OCI-LY3 (cell line): ENCODE measurements at regions not wholly inside any gene's neighbourhood (a gene's known extent, or its start where the extent isn't known, plus 50 kb on each side); places are given as distances from the start of the nearest gene placed in this dataset.

ENCODE experiments used
- H2AFZ ChIP-seq: fragments of 200-600, 300-600 bp; shearing (Covaris generic); 2 replicates; pipeline ENCODE4 v1.6.0; 2014; ENCODE audit warnings: antibody characterized with exemption, low read depth, low read length
- H3K27ac ChIP-seq: fragments of 200-600, 300-600 bp; sonication (generic); 2 replicates; pipeline ENCODE4 v1.5.1; 2014; ENCODE audit warnings: mild to moderate bottlenecking, low read length, moderate library complexity, mixed read lengths
- H3K27me3 ChIP-seq: fragments of 200-600, 300-600 bp; sonication (generic); 2 replicates; pipeline ENCODE4 v1.6.1; 2014; ENCODE audit warnings: low read depth, low read length, mixed read lengths
- H3K36me3 ChIP-seq: fragments of 200-600, 300-600 bp; sonication (generic); replicated peaks from 2 replicates; pipeline ENCODE3; 2014; ENCODE audit warnings: low read depth, low read length, mixed read lengths
- H3K4me1 ChIP-seq: fragments of 300-600, 200-600 bp; sonication (generic); 2 replicates; pipeline ENCODE4 v1.6.1; 2014; ENCODE audit warnings: low read length, mixed read lengths
- H3K4me2 ChIP-seq: fragments of 200-600, 300-600 bp; sonication (generic); 2 replicates; pipeline ENCODE4 v1.6.1; 2014; ENCODE audit warnings: low read length, mixed read lengths
- H3K4me3 ChIP-seq: fragments of 300-600, 200-600 bp; sonication (generic); 2 replicates; pipeline ENCODE4 v1.5.1; 2014; ENCODE audit warnings: antibody characterized with exemption, mild to moderate bottlenecking, low read length, moderate library complexity
- H3K79me2 ChIP-seq: fragments of 300-600, 200-600 bp; shearing (Covaris generic); 2 replicates; pipeline ENCODE4 v1.6.1; 2014; ENCODE audit warnings: mild to moderate bottlenecking, low read length, mixed read lengths
- H3K9ac ChIP-seq: fragments of 300-600, 200-600 bp; shearing (Covaris generic); 2 replicates; pipeline ENCODE4 v1.6.0; 2014; ENCODE audit warnings: mild to moderate bottlenecking, low read length, moderate library complexity
- H3K9me3 ChIP-seq: fragments of 200-600, 300-600 bp; shearing (Covaris generic); 2 replicates; pipeline ENCODE4 v1.6.1; 2014; ENCODE audit warnings: low read length, mixed read lengths; ENCODE audit not compliant: insufficient read depth
- H4K20me1 ChIP-seq: fragments of 200-600, 300-600 bp; sonication (generic); 2 replicates; pipeline ENCODE4 v1.6.1; 2016; ENCODE audit warnings: low read length, mixed read lengths; ENCODE audit not compliant: insufficient read depth
- EZH2phosphoT487 ChIP-seq: fragments of 200-600 bp; shearing (Covaris generic); IDR thresholded peaks from 2 replicates; pipeline ENCODE4 v1.6.1; 2018; ENCODE audit warnings: antibody characterized with exemption, mixed run types, low read depth
- TF ChIP-seq, protein P1 (sequence below): fragments of 200-600, 300-600 bp; sonication (generic); IDR thresholded peaks from 2 replicates; pipeline ENCODE4 v1.5.1; 2014; ENCODE audit warnings: antibody characterized with exemption, low read length, low read depth

- no peak overlapping the region for H2AFZ ChIP-seq
- no peak overlapping the region for H3K27ac ChIP-seq
- no peak overlapping the region for H3K4me2 ChIP-seq
- no peaks in the 10 kb centered on the region for H3K9me3 ChIP-seq
- H3K36me3 ChIP-seq, result no peaks in the 10 kb centered on the region
- H3K79me2 ChIP-seq, result no peaks in the 10 kb centered on the region
- H3K4me3 ChIP-seq, result no peak overlapping the region
- no peaks in the 10 kb centered on the region for H3K4me1 ChIP-seq
- no peaks in the 10 kb centered on the region for H3K27me3 ChIP-seq
- no peaks in the 10 kb centered on the region for H4K20me1 ChIP-seq
- TF ChIP-seq, protein P1, sequence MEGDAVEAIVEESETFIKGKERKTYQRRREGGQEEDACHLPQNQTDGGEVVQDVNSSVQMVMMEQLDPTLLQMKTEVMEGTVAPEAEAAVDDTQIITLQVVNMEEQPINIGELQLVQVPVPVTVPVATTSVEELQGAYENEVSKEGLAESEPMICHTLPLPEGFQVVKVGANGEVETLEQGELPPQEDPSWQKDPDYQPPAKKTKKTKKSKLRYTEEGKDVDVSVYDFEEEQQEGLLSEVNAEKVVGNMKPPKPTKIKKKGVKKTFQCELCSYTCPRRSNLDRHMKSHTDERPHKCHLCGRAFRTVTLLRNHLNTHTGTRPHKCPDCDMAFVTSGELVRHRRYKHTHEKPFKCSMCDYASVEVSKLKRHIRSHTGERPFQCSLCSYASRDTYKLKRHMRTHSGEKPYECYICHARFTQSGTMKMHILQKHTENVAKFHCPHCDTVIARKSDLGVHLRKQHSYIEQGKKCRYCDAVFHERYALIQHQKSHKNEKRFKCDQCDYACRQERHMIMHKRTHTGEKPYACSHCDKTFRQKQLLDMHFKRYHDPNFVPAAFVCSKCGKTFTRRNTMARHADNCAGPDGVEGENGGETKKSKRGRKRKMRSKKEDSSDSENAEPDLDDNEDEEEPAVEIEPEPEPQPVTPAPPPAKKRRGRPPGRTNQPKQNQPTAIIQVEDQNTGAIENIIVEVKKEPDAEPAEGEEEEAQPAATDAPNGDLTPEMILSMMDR, result no peak
- no peak for TF ChIP-seq EZH2phosphoT487
- H3K9ac ChIP-seq, result no peak overlapping the region
Observed at GRCh38 chr7:15938115-15938514, 251.6 kb upstream of the MEOX2 start.

DNA sequence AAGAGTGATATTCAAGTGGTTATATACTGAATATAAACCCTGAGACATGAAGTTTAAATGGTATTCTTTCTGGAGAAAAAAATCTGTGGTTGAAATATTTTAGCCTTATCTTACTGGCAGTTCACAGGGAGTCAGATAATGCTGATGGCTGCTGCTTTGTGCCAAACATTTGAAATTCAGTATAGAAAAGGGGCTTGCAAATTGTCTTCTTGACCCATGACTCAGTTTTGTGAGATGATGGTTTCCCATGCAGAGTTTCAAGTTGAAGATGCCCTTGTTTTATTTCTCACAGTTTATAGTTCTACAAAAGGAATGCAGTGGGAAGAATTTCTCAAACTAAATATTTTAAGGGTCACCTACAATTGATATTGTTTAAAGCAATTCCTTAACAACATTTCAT, 251.1 kb upstream of the MEOX2 start:
- H2AFZ ChIP-seq, result no peak overlapping the region
- no peaks in the 10 kb centered on the region for H3K27me3 ChIP-seq
- TF ChIP-seq, protein P1, result no peak
- TF ChIP-seq EZH2phosphoT487, result no peak
- no peaks in the 10 kb centered on the region for H3K79me2 ChIP-seq
- no peak overlapping the region for H3K9ac ChIP-seq
- no peak overlapping the region for H3K4me2 ChIP-seq
- H3K4me1 ChIP-seq, result no peaks in the 10 kb centered on the region
- H3K9me3 ChIP-seq, result no peaks in the 10 kb centered on the region
- no peak overlapping the region for H3K4me3 ChIP-seq
- no peak overlapping the region for H3K27ac ChIP-seq
- no peaks in the 10 kb centered on the region for H4K20me1 ChIP-seq
- no peaks in the 10 kb centered on the region for H3K36me3 ChIP-seq

DNA sequence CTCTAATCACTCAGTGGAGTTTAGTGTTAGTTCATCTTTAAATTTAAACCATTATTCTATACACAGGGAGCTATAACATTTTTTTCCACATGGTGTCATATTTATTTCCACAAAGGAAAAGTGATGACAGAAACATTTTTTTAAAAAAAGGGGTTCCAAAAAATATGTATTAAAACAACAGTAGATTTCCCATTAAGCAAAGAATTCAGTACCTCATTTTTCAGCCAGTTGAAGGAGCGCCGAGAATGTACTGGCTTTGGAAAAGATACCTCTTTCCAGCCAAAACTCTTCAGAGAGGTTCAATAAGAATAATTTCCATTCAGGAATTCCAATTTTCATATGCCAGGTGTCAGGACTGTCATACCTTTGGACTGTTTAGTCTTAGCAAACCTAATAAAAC, 250.5 kb upstream of the MEOX2 start:
- TF ChIP-seq EZH2phosphoT487, result no peak
- TF ChIP-seq, protein P1, result no peak
- H3K4me1 ChIP-seq, result no peaks in the 10 kb centered on the region
- H3K36me3 ChIP-seq, result no peaks in the 10 kb centered on the region
- no peaks in the 10 kb centered on the region for H4K20me1 ChIP-seq
- no peak overlapping the region for H3K9ac ChIP-seq
- H3K9me3 ChIP-seq, result no peaks in the 10 kb centered on the region
- H3K4me3 ChIP-seq, result no peak overlapping the region
- no peak overlapping the region for H3K4me2 ChIP-seq
- no peak overlapping the region for H3K27ac ChIP-seq
- no peak overlapping the region for H2AFZ ChIP-seq
- no peaks in the 10 kb centered on the region for H3K27me3 ChIP-seq
- H3K79me2 ChIP-seq, result no peaks in the 10 kb centered on the region

- Histone ChIP-seq H2AFZ (no peak overlapping the region), H3K27me3 (no peaks in the 10 kb centered on the region), H3K4me1 (no peaks in the 10 kb centered on the region), H4K20me1 (no peaks in the 10 kb centered on the region), H3K27ac (no peak overlapping the region), H3K79me2 (no peaks in the 10 kb centered on the region), H3K36me3 (no peaks in the 10 kb centered on the region), H3K9ac (no peak overlapping the region), H3K4me3 (no peak overlapping the region), H3K9me3 (no peaks in the 10 kb centered on the region), H3K4me2 (no peak overlapping the region)
- TF ChIP-seq EZH2phosphoT487, result no peak
- TF ChIP-seq, protein P1, result no peak
Observed at GRCh38 chr7:15932318-15932717, 245.8 kb upstream of the MEOX2 start.
